ENCODE measurements at regions not wholly inside any gene's neighbourhood (a gene's known extent, or its start where the extent isn't known, plus 50 kb on each side); places are given as distances from the start of the nearest gene placed in this dataset.

- no peak for DNase-seq (ENCODE audit: low read depth in 1 of 2, low spot score in 1 of 2)
- Histone ChIP-seq H3K27me3 (ENCODE audit: insufficient read depth, poor library complexity, severe bottlenecking) (no peaks in the 10 kb centered on the region), H3K27ac (replicated peaks) (no peak overlapping the region), H3K4me3 (replicated peaks; ENCODE audit: insufficient read depth, low read length) (no peak overlapping the region)
- no peak for TF ChIP-seq SPI1 (IDR thresholded peaks at IDR 0.05; ENCODE audit: borderline replicate concordance, low read depth)
- no peak for TF ChIP-seq CTCF (IDR thresholded peaks at IDR 0.05; ENCODE audit: insufficient read depth, low read length)
- no peak for TF ChIP-seq REST (IDR thresholded peaks at IDR 0.05; ENCODE audit: insufficient replicate concordance, low read depth)
- no peak for TF ChIP-seq GABPA (IDR thresholded peaks at IDR 0.05; ENCODE audit: low read depth)
- TF ChIP-seq POLR2AphosphoS5 (IDR thresholded peaks at IDR 0.05; ENCODE audit: low read depth): no peak
Observed at GRCh38 chr22:49473286-49473685, 354.4 kb downstream of the BRD1 start.

GRCh38 chr22:49470741-49471503 is 356.8 kb downstream of the BRD1 start:
- TF ChIP-seq POLR2AphosphoS5 (IDR thresholded peaks at IDR 0.05; ENCODE audit: low read depth): no peak
- no peak for TF ChIP-seq GABPA (IDR thresholded peaks at IDR 0.05; ENCODE audit: low read depth)
- TF ChIP-seq CTCF (IDR thresholded peaks at IDR 0.05; ENCODE audit: insufficient read depth, low read length): no peak
- TF ChIP-seq REST (IDR thresholded peaks at IDR 0.05; ENCODE audit: insufficient replicate concordance, low read depth): no peak
- no peak for TF ChIP-seq SPI1 (IDR thresholded peaks at IDR 0.05; ENCODE audit: borderline replicate concordance, low read depth)
- H3K27ac ChIP-seq (replicated peaks): no peak overlapping the region
- DNase-seq (ENCODE audit: low read depth in 1 of 2, low spot score in 1 of 2): no peak
- H3K27me3 ChIP-seq (ENCODE audit: insufficient read depth, poor library complexity, severe bottlenecking): no peaks in the 10 kb centered on the region
- H3K4me3 ChIP-seq (replicated peaks; ENCODE audit: insufficient read depth, low read length): no peak overlapping the region

- TF ChIP-seq GABPA (IDR thresholded peaks at IDR 0.05; ENCODE audit: low read depth): no peak
- DNase-seq (ENCODE audit: low read depth in 1 of 2, low spot score in 1 of 2): no peak
- Histone ChIP-seq H3K27me3 (ENCODE audit: insufficient read depth, poor library complexity, severe bottlenecking) (no peaks in the 10 kb centered on the region), H3K27ac (replicated peaks) (no peak overlapping the region), H3K4me3 (replicated peaks; ENCODE audit: insufficient read depth, low read length) (no peak overlapping the region)
Observed at GRCh38 chr22:49469896-49470740, 357.6 kb downstream of the BRD1 start.

- no peak overlapping the region for H3K27ac ChIP-seq (replicated peaks)
- TF ChIP-seq CTCF (IDR thresholded peaks at IDR 0.05; ENCODE audit: insufficient read depth, low read length): no peak
- no peak for TF ChIP-seq GABPA (IDR thresholded peaks at IDR 0.05; ENCODE audit: low read depth)
- no peak for TF ChIP-seq SPI1 (IDR thresholded peaks at IDR 0.05; ENCODE audit: borderline replicate concordance, low read depth)
- no peak for TF ChIP-seq POLR2AphosphoS5 (IDR thresholded peaks at IDR 0.05; ENCODE audit: low read depth)
- no peak for TF ChIP-seq REST (IDR thresholded peaks at IDR 0.05; ENCODE audit: insufficient replicate concordance, low read depth)
Observed at GRCh38 chr22:49468487-49469198, 359.0 kb downstream of the BRD1 start.

More at GRCh38 chr22:49468487-49469198, 359.0 kb downstream of the BRD1 start:
- DNase-seq (ENCODE audit: low read depth in 1 of 2, low spot score in 1 of 2): no peak
- no peak overlapping the region for H3K4me3 ChIP-seq (replicated peaks; ENCODE audit: insufficient read depth, low read length)
- no peaks in the 10 kb centered on the region for H3K27me3 ChIP-seq (ENCODE audit: insufficient read depth, poor library complexity, severe bottlenecking)

Data from HL-60 (cell line).